ENCODE measurements at regions not wholly inside any gene's neighbourhood (a gene's known extent, or its start where the extent isn't known, plus 50 kb on each side); places are given as distances from the start of the nearest gene placed in this dataset.

GRCh38 chr6:51062166-51062722, 243.6 kb downstream of the TFAP2B start:
- no peaks in the 10 kb centered on the region for H3K9me3 ChIP-seq
- no peak for DNase-seq
- H3K27ac ChIP-seq = no peak overlapping the region
- no peak overlapping the region for H3K4me3 ChIP-seq
- intact Hi-C loops (cut with DNase I; ENCODE audit: low total_unique reads) = no loop called here
- H3K4me1 ChIP-seq = no peaks in the 10 kb centered on the region
- no peaks in the 10 kb centered on the region for H3K36me3 ChIP-seq
- H3K27me3 ChIP-seq = no peaks in the 10 kb centered on the region
- no peak for TF ChIP-seq POLR2A (IDR thresholded peaks at IDR 0.05)
- TF ChIP-seq CTCF (IDR thresholded peaks at IDR 0.05) = no peak
- TF ChIP-seq POLR2AphosphoS5 (IDR thresholded peaks at IDR 0.05) = no peak
- no peak for TF ChIP-seq EP300 (IDR thresholded peaks at IDR 0.05)
- WGBS, 5 donors = 44 to 59% (median 52%) methylated on average over 3 of the region's 3 CpGs

- no peaks in the 10 kb centered on the region for H3K36me3 ChIP-seq
- no peak overlapping the region for H3K27ac ChIP-seq
- WGBS, 5 donors = 74 to 83% (median 81%) methylated on average over 3 of the region's 3 CpGs
- H3K9me3 ChIP-seq = peaks cover 0 to 8% (median 2%) of the 10 kb centered on the region in 4 donors
- H3K4me1 ChIP-seq = no peaks in the 10 kb centered on the region
- TF ChIP-seq EP300 (IDR thresholded peaks at IDR 0.05) (no peak), POLR2AphosphoS5 (IDR thresholded peaks at IDR 0.05) (no peak), POLR2A (IDR thresholded peaks at IDR 0.05) (no peak), CTCF (IDR thresholded peaks at IDR 0.05) (no peak)
- intact Hi-C loops (cut with DNase I; ENCODE audit: low total_unique reads) = no loop called here
- no peak overlapping the region for H3K4me3 ChIP-seq
- H3K27me3 ChIP-seq = no peaks in the 10 kb centered on the region
- no peak for DNase-seq
Observed at GRCh38 chr6:51077821-51078518, 259.3 kb downstream of the TFAP2B start.

- DNase-seq = no peak
- Histone ChIP-seq H3K4me1 (no peaks in the 10 kb centered on the region), H3K4me3 (no peak overlapping the region), H3K27me3 (no peaks in the 10 kb centered on the region), H3K27ac (no peak overlapping the region), H3K9me3 (peaks cover 0 to 28% (median 8%) of the 10 kb centered on the region in 4 donors), H3K36me3 (no peaks in the 10 kb centered on the region)
- TF ChIP-seq EP300 (IDR thresholded peaks at IDR 0.05) (no peak), CTCF (IDR thresholded peaks at IDR 0.05) (no peak), POLR2AphosphoS5 (IDR thresholded peaks at IDR 0.05) (no peak), POLR2A (IDR thresholded peaks at IDR 0.05) (no peak)
- intact Hi-C loops (cut with DNase I; ENCODE audit: low total_unique reads) = no loop called here
Observed at GRCh38 chr6:51090343-51090742, 271.7 kb downstream of the TFAP2B start.

GRCh38 chr6:51093871-51094270, 275.2 kb downstream of the TFAP2B start:
- Histone ChIP-seq H3K4me3 (no peak overlapping the region), H3K36me3 (no peaks in the 10 kb centered on the region), H3K4me1 (no peaks in the 10 kb centered on the region), H3K9me3 (peaks cover 0 to 28% (median 8%) of the 10 kb centered on the region in 4 donors), H3K27me3 (no peaks in the 10 kb centered on the region), H3K27ac (no peak overlapping the region)
- DNase-seq = no peak
- intact Hi-C loops (cut with DNase I; ENCODE audit: low total_unique reads) = no loop called here
- WGBS, 5 donors = 31 to 52% (median 42%) methylated on average over 3 of the region's 3 CpGs
- no peak for TF ChIP-seq POLR2AphosphoS5 (IDR thresholded peaks at IDR 0.05)
- TF ChIP-seq CTCF (IDR thresholded peaks at IDR 0.05) = no peak
- TF ChIP-seq EP300 (IDR thresholded peaks at IDR 0.05) = no peak
- TF ChIP-seq POLR2A (IDR thresholded peaks at IDR 0.05) = no peak

All from stomach (tissue), 8 donors.